SH-SY5Y (cell line): ENCODE measurements at regions not wholly inside any gene's neighbourhood (a gene's known extent, or its start where the extent isn't known, plus 50 kb on each side); places are given as distances from the start of the nearest gene placed in this dataset.

Experiments used
- GATA2 ChIP-seq: IDR thresholded peaks from 2 replicates; pipeline ENCODE4 v1.6.1; 2011; ENCODE audit warnings: mild to moderate bottlenecking, low read depth, low read length
- GATA3 ChIP-seq: IDR thresholded peaks from 2 replicates; pipeline ENCODE4 v1.6.1; 2011; ENCODE audit warnings: low read depth, mild to moderate bottlenecking, low read length, moderate library complexity

DNA sequence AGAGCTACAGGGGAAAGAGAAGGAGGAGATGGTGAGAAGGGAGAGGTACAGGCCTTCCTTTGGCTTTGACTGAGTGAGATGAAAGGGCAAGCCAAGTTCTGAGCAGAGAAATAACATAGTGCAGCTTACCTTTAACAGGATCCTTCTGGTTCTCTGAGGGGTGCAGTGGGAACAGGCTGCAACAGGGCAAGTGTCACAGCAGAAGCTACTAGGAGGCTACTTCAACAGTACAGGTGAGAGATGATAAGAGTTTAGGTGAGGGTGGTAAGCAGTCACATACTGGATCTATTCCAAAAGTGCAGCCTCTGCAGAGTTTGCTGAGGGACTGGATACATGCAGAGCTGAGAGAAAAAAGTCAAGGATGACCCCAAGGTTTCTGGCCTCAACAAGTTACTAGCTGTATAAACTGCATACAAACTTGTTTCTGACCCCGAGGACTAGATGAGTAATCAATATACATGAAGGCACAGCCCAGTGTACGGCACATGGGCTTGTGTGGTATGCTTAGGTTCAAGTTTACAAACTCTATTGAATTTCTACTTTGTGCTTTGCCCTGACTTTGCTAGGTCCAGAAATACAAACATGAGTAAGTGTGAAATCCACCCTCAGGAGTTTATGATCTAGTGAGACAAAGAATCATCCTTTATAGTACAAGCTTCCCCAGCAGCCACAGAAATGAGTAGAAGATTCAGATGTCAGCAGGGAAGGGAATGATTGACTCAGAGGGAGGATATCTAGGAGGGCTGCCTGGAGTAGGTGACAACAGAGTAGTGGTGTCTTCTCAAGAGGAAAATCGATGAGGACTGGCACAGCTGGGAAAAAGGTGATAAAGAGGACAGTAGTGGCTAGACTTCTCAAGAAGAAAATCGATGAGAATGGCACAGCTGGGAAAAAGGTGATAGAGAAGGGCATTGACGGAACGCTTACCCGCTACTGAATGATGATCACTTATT lies 78.2 kb upstream of the TJP1 start:
- no peak for TF ChIP-seq GATA2
- TF ChIP-seq GATA3 = no peak
